NK-92 treated with Interleukin-12 subunit alpha and Interleukin-12 subunit beta, amount 100 ng/mL, for 24 hours (cell line): ENCODE measurements at regions not wholly inside any gene's neighbourhood (a gene's known extent, or its start where the extent isn't known, plus 50 kb on each side); places are given as distances from the start of the nearest gene placed in this dataset.
A peak's percentile ranks its signal among the peaks of the same experiment; 100 is the strongest.

Experiments used
- DNase-seq: peaks from one replicate; lab custom pipeline; 2025; lab: John Stamatoyannopoulos, UW

GRCh38 chr13:106297283-106297682 is 238.2 kb downstream of the EFNB2 start:
- DNase-seq: no peak

- no peak for DNase-seq
Observed at GRCh38 chr13:106296723-106297122, 238.7 kb downstream of the EFNB2 start.

GRCh38 chr13:106295971-106296370 is 239.5 kb downstream of the EFNB2 start:
- DNase-seq: no peak

GRCh38 chr13:106291006-106291405 is 244.5 kb downstream of the EFNB2 start:
- DNase-seq: no peak

GRCh38 chr13:106287351-106287750 is 248.1 kb downstream of the EFNB2 start:
- DNase-seq: no peak

GRCh38 chr13:106286811-106287210 is 248.7 kb downstream of the EFNB2 start:
- no peak for DNase-seq

- no peak for DNase-seq
Observed at GRCh38 chr13:106284358-106284757, 251.1 kb downstream of the EFNB2 start.

GRCh38 chr13:106281426-106281825 is 254.0 kb downstream of the EFNB2 start:
- DNase-seq: no peak

GRCh38 chr13:106277484-106278154 is 257.8 kb downstream of the EFNB2 start:
- no peak for DNase-seq

GRCh38 chr13:106276876-106277275 is 258.6 kb downstream of the EFNB2 start:
- no peak for DNase-seq

GRCh38 chr13:106275446-106276032 is 259.9 kb downstream of the EFNB2 start:
- peak; percentile 1 for DNase-seq

- no peak for DNase-seq
Observed at GRCh38 chr13:106274551-106275203, 260.8 kb downstream of the EFNB2 start.

- DNase-seq: no peak
Observed at GRCh38 chr13:106263801-106264200, 271.7 kb downstream of the EFNB2 start.

GRCh38 chr13:106262886-106263285 is 272.6 kb downstream of the EFNB2 start:
- no peak for DNase-seq

GRCh38 chr13:106261450-106261849 is 274.0 kb downstream of the EFNB2 start:
- DNase-seq: no peak

GRCh38 chr13:106260352-106260751 is 275.1 kb downstream of the EFNB2 start:
- DNase-seq: no peak

GRCh38 chr13:106259928-106260327 is 275.5 kb downstream of the EFNB2 start:
- DNase-seq: no peak

GRCh38 chr13:106246666-106247188 is 288.7 kb downstream of the EFNB2 start:
- DNase-seq: no peak

- no peak for DNase-seq
Observed at GRCh38 chr13:106246242-106246641, 289.2 kb downstream of the EFNB2 start.

- DNase-seq: no peak
Observed at GRCh38 chr13:106243011-106243565, 292.4 kb downstream of the EFNB2 start.

GRCh38 chr13:106241974-106242953 is 293.2 kb downstream of the EFNB2 start:
- DNase-seq: no peak

GRCh38 chr13:106238690-106239089 is 296.8 kb downstream of the EFNB2 start:
- DNase-seq: no peak
